Common myeloid progenitor, CD34-positive (primary cell): ENCODE measurements at regions not wholly inside any gene's neighbourhood (a gene's known extent, or its start where the extent isn't known, plus 50 kb on each side); places are given as distances from the start of the nearest gene placed in this dataset.
"Not testable (repeated sequence)": the region's sequence is repeated elsewhere in the genome, so short reads cannot be mapped to it uniquely, and the experiment has no call there.

Experiments
- CTCF ChIA-PET: fragments of 350-600 bp; sonication (Branson Sonifier 250); formaldehyde crosslinking; loops from one replicate; lab custom pipeline; 2021; ENCODE audit warnings: antibody characterized with exemption; lab: Charles Lee
- POLR2A ChIA-PET: fragments of 350-600 bp; sonication (Branson Sonifier 250); formaldehyde crosslinking; loops from one replicate; lab custom pipeline; 2021; ENCODE audit warnings: antibody characterized with exemption; lab: Charles Lee
- DNase-seq, 3 donors: peaks; one replicate each; pipeline versions ENCODE4 v3.0.0 to v3.0.0-alpha.2; 2013
- H3K27ac ChIP-seq, 2 experiments: 1 replicate in 1 of 2; 2 replicates in 1 of 2; pipeline ENCODE4 v1.7.0; 2013; ENCODE audit warnings: inconsistent platforms in 2 of 2, low read length in 2 of 2, mild to moderate bottlenecking in 2 of 2, low read depth in 1 of 2, moderate library complexity in 1 of 2; ENCODE audit not compliant: severe bottlenecking in 2 of 2, insufficient read depth in 1 of 2, poor library complexity in 1 of 2
- H3K27me3 ChIP-seq, 5 experiments: replicated peaks in 2 of 5; 1 replicate in 3 of 5; 2 replicates in 2 of 5; pipeline versions ENCODE4 v1.6.1 to v1.7.0; 2013; ENCODE audit warnings: low read length in 4 of 5, mild to moderate bottlenecking in 2 of 5, moderate library complexity in 2 of 5, inconsistent platforms in 1 of 5; ENCODE audit not compliant: insufficient read depth in 5 of 5, control insufficient read depth in 4 of 5
- H3K36me3 ChIP-seq, 4 experiments: 1 replicate in 2 of 4; 2 replicates in 2 of 4; pipeline versions ENCODE4 v1.6.1 to v1.7.0; 2013; ENCODE audit warnings: low read length in 3 of 4, control low read depth in 1 of 4, mild to moderate bottlenecking in 1 of 4; ENCODE audit not compliant: control insufficient read depth in 4 of 4, insufficient read depth in 4 of 4
- H3K4me1 ChIP-seq, 4 experiments: 1 replicate in 3 of 4; 2 replicates in 1 of 4; pipeline versions ENCODE4 v1.6.1 to v1.7.1; 2013; ENCODE audit warnings: low read length in 3 of 4, mild to moderate bottlenecking in 3 of 4, control low read depth in 1 of 4, inconsistent platforms in 1 of 4, moderate library complexity in 1 of 4; ENCODE audit not compliant: control insufficient read depth in 4 of 4, insufficient read depth in 4 of 4; ENCODE audit errors: control extremely low read depth in 1 of 4
- H3K4me3 ChIP-seq, 7 experiments: 1 replicate in 4 of 7; 2 replicates in 3 of 7; pipeline versions ENCODE4 v1.5.1 to v1.7.0; 2013; ENCODE audit warnings: mild to moderate bottlenecking in 7 of 7, low read length in 6 of 7, moderate library complexity in 6 of 7, inconsistent platforms in 2 of 7, low read depth in 2 of 7, control low read depth in 1 of 7; ENCODE audit not compliant: insufficient read depth in 4 of 7, control insufficient read depth in 1 of 7; ENCODE audit errors: extremely low read depth in 1 of 7
- H3K9me3 ChIP-seq, 5 experiments: 1 replicate in 4 of 5; 2 replicates in 1 of 5; pipeline versions ENCODE4 v1.6.1 to v1.7.1; 2013; ENCODE audit warnings: low read length in 4 of 5, mild to moderate bottlenecking in 2 of 5, inconsistent platforms in 1 of 5, low read depth in 1 of 5, moderate library complexity in 1 of 5; ENCODE audit not compliant: control insufficient read depth in 4 of 5, insufficient read depth in 2 of 5; ENCODE audit errors: control extremely low read depth in 1 of 5
- WGBS: methylation state at CpG from one replicate; pipeline ENCODE4 v1.1.5; 2013; ENCODE audit not compliant: insufficient coverage; 5-methylcytosine and 5-hydroxymethylcytosine counted together

DNA sequence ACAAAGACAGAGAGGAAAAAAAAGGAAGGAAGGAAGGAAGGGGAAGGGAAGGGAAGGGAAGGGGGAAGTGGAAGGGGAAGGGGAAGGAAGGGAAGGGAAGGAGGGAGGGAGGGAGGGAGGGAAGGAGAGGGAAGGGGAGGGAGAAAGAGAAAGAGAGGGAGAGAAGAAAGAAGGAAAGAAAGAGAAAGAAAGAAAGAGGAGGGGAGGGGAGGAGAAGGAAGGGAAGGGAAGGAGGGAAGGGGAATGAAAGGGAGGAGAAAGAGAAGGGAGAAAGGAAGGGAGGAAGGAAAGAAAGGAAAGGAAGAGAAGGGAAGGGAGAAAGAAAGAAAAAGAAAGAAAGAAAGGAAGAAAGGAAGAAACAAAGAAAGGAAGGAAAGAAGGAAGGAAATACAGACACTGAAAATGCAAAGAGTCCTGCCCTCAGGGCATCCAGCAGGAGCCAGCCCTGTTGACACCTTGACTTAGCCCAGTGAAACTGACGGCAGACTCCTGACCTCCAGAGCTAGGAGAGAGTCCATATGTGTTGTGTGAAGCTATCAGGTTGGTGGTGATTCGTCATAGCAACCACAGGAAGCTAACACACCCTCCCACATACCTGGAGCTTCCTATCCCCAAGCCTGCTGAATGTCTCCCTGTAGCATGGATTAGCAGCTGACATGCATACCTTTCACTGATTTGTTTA is 58.7 kb upstream of the SULF2 start:
- no peak for DNase-seq
- Histone ChIP-seq H3K4me1 (no peaks in the 10 kb centered on the region), H3K4me3 (no peak overlapping the region), H3K36me3 (no peaks in the 10 kb centered on the region), H3K27me3 (peaks cover 0 to 1% (median 0%) of the 10 kb centered on the region in 5 experiments), H3K27ac (no peak overlapping the region), H3K9me3 (no peaks in the 10 kb centered on the region)
- POLR2A ChIA-PET, result no interaction called here
- no CpG with 5 or more reads among the region's 2 CpGs for WGBS
- CTCF ChIA-PET, result no interaction called here

DNA sequence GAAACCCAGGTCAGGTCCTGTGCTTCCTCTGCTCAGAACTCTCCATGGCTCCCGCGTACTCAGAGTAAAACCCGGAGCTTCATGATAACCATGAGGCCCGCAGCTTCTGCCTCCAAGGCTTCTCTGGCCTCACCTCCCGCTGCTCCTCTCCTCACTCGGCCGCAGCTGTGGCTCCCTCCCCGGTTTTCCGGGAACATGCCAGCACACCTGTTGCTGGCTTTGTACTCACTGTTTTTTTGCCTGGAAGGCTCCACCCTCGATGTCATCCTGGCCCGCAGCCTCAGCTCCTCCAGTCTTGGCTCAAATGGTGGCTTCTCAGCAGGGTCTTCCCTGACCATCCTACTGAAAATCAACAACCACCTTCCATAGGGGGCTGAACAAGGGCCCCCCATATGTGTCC is 57.7 kb upstream of the SULF2 start:
- CTCF ChIA-PET, H3K27ac ChIP-seq, H3K4me3 ChIP-seq, H3K9me3 ChIP-seq, POLR2A ChIA-PET, H3K36me3 ChIP-seq, H3K27me3 ChIP-seq, DNase-seq, H3K4me1 ChIP-seq: not testable (repeated sequence)
- WGBS, result 92% methylated on average over 8 of the region's 11 CpGs

DNA sequence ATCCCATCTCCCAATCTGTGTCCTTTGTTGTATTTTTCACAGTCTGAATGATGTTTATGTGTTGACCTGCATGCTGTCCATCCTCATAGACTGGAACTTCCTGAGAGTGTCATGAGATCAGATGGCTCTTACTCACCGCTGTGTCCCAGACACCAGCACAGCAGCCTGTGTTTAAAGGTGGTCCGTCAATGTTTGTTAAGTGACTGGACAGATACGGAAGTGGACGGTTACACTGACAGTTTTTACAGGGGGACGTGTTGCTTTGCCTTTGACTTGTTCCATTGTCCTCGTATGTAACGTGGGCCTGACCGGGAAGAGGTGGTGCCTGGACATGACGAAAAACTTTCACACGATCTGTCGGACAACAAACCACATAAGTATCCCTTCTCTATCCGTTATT is 56.7 kb upstream of the SULF2 start:
- H3K36me3 ChIP-seq, H3K9me3 ChIP-seq, CTCF ChIA-PET, H3K4me1 ChIP-seq, H3K27me3 ChIP-seq, DNase-seq, H3K27ac ChIP-seq, H3K4me3 ChIP-seq, POLR2A ChIA-PET: not testable (repeated sequence)
- 100% methylated on average over 8 of the region's 12 CpGs for WGBS

DNA sequence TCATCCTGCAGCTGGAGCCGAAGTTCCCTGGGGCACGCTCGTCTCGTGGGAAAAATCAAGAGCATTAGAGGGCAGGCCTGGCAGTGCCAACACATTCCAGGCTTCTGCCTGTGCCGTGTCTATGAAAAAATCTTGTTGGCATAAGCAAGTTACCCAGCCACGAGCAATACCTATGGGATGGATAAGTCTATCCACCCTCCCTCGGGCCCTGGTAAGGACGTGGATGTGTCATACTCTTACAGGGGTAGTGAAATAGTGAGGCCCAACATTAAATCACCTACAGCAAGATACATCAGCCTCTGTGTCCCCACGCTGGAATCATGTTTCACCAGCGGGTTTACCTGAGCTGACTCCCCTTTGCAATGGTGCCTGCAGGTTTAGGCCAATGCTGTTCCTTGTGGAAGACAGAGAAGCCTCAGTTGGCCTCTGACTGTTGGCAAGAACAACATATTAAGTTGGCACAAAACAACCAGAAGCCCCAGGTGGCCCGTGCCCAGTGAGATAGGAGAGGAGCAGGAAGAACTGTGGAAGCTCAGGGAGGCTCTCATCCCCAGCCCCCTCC is 51.1 kb upstream of the SULF2 start:
- H3K4me1 ChIP-seq, H3K9me3 ChIP-seq, DNase-seq, H3K36me3 ChIP-seq, H3K27me3 ChIP-seq, H3K4me3 ChIP-seq, H3K27ac ChIP-seq, CTCF ChIA-PET, POLR2A ChIA-PET: not testable (repeated sequence)
- WGBS, result no CpG with 5 or more reads among the region's 11 CpGs
